ENCODE measurements at regions not wholly inside any gene's neighbourhood (a gene's known extent, or its start where the extent isn't known, plus 50 kb on each side); places are given as distances from the start of the nearest gene placed in this dataset.
A peak's percentile ranks its signal among the peaks of the same experiment; 100 is the strongest.

- no peak for DNase-seq (ENCODE audit: low read depth)
- no peak for TF ChIP-seq MYC (IDR thresholded peaks at IDR 0.05; ENCODE audit: low read depth, low read length)
- H3K4me3 ChIP-seq (ENCODE audit: low read depth, low read length) = no peak overlapping the region
These were observed 173.2 kb downstream of the VEGFA start for GRCh38 chr6:43943099-43943766.

GRCh38 chr6:43942616-43943015 lies 172.6 kb downstream of the VEGFA start:
- TF ChIP-seq POLR2A (IDR thresholded peaks at IDR 0.05; ENCODE audit: extremely low read depth, insufficient read length) (no peak), MAX (IDR thresholded peaks at IDR 0.05; ENCODE audit: low read depth, low read length) (no peak), MYC (IDR thresholded peaks at IDR 0.05; ENCODE audit: low read depth, low read length) (no peak), CTCF (IDR thresholded peaks at IDR 0.05; ENCODE audit: low read depth, low read length) (no peak)
- no peak for DNase-seq (ENCODE audit: low read depth)

GRCh38 chr6:43942011-43942442 lies 172.0 kb downstream of the VEGFA start:
- TF ChIP-seq MAX (IDR thresholded peaks at IDR 0.05; ENCODE audit: low read depth, low read length) (no peak), CTCF (IDR thresholded peaks at IDR 0.05; ENCODE audit: low read depth, low read length) (no peak), POLR2A (IDR thresholded peaks at IDR 0.05; ENCODE audit: extremely low read depth, insufficient read length) (no peak), MYC (IDR thresholded peaks at IDR 0.05; ENCODE audit: low read depth, low read length) (no peak)
- DNase-seq (ENCODE audit: low read depth) = peak; percentile 78
- no peak overlapping the region for H3K4me3 ChIP-seq (ENCODE audit: low read depth, low read length)

More at GRCh38 chr6:43942616-43943015, 172.6 kb downstream of the VEGFA start:
- H3K4me3 ChIP-seq (ENCODE audit: low read depth, low read length) = no peak overlapping the region

- no peak for TF ChIP-seq POLR2A (IDR thresholded peaks at IDR 0.05; ENCODE audit: extremely low read depth, insufficient read length)
- no peak for TF ChIP-seq MYC (IDR thresholded peaks at IDR 0.05; ENCODE audit: low read depth, low read length)
- TF ChIP-seq MAX (IDR thresholded peaks at IDR 0.05; ENCODE audit: low read depth, low read length) = no peak
- TF ChIP-seq CTCF (IDR thresholded peaks at IDR 0.05; ENCODE audit: low read depth, low read length) = no peak
- H3K4me3 ChIP-seq (ENCODE audit: low read depth, low read length) = no peak overlapping the region
- no peak for DNase-seq (ENCODE audit: low read depth)
These were observed 171.2 kb downstream of the VEGFA start for GRCh38 chr6:43941174-43941573.

GRCh38 chr6:43940393-43941087 lies 170.5 kb downstream of the VEGFA start:
- TF ChIP-seq CTCF (IDR thresholded peaks at IDR 0.05; ENCODE audit: low read depth, low read length) (no peak), MAX (IDR thresholded peaks at IDR 0.05; ENCODE audit: low read depth, low read length) (no peak), MYC (IDR thresholded peaks at IDR 0.05; ENCODE audit: low read depth, low read length) (no peak), POLR2A (IDR thresholded peaks at IDR 0.05; ENCODE audit: extremely low read depth, insufficient read length) (no peak)
- DNase-seq (ENCODE audit: low read depth) = no peak
- H3K4me3 ChIP-seq (ENCODE audit: low read depth, low read length) = no peak overlapping the region

GRCh38 chr6:43940071-43940392 lies 170.0 kb downstream of the VEGFA start:
- no peak overlapping the region for H3K4me3 ChIP-seq (ENCODE audit: low read depth, low read length)
- TF ChIP-seq CTCF (IDR thresholded peaks at IDR 0.05; ENCODE audit: low read depth, low read length) = no peak
- no peak for TF ChIP-seq POLR2A (IDR thresholded peaks at IDR 0.05; ENCODE audit: extremely low read depth, insufficient read length)
- no peak for TF ChIP-seq MYC (IDR thresholded peaks at IDR 0.05; ENCODE audit: low read depth, low read length)
- no peak for TF ChIP-seq MAX (IDR thresholded peaks at IDR 0.05; ENCODE audit: low read depth, low read length)
- DNase-seq (ENCODE audit: low read depth) = no peak

Data from NB4 (cell line).